AG10803 (cell line): ENCODE measurements at regions not wholly inside any gene's neighbourhood (a gene's known extent, or its start where the extent isn't known, plus 50 kb on each side); places are given as distances from the start of the nearest gene placed in this dataset.

Source experiments
- DNase-seq: peaks from one replicate; pipeline ENCODE4 v3.0.0; 2010; ENCODE audit warnings: low read depth
- H3K4me3 ChIP-seq: 2 replicates; pipeline ENCODE4 v1.5.1; 2011; ENCODE audit warnings: mild to moderate bottlenecking, low read length, control low read depth
- CTCF ChIP-seq: conservative IDR thresholded peaks from 2 replicates; pipeline ENCODE4 v1.5.1; 2011; ENCODE audit warnings: mild to moderate bottlenecking, low read length, control low read depth, inconsistent platforms

- no peak overlapping the region for H3K4me3 ChIP-seq
- no peak for TF ChIP-seq CTCF
- DNase-seq, result no peak
Measured at GRCh38 chr5:33375900-33376299, 64.9 kb upstream of the TARS1 start.

- peak; percentile 53 for TF ChIP-seq CTCF
- no peak overlapping the region for H3K4me3 ChIP-seq
- DNase-seq, result peak; percentile 32
Measured at GRCh38 chr5:33379757-33380156, 61.0 kb upstream of the TARS1 start.

- DNase-seq, result no peak
- no peak for TF ChIP-seq CTCF
- H3K4me3 ChIP-seq, result no peak overlapping the region
Measured at GRCh38 chr5:33381243-33381642, 59.5 kb upstream of the TARS1 start.
